SU-DHL-6 (cell line): ENCODE measurements at regions not wholly inside any gene's neighbourhood (a gene's known extent, or its start where the extent isn't known, plus 50 kb on each side); places are given as distances from the start of the nearest gene placed in this dataset.

Experiments used
- H2AFZ ChIP-seq: fragments of 200-600 bp; sonication (generic); 2 replicates; pipeline ENCODE4 v1.6.1; 2014; ENCODE audit warnings: low read depth, mild to moderate bottlenecking, moderate library complexity, mixed read lengths, antibody characterized with exemption, low read length; ENCODE audit not compliant: severe bottlenecking
- H3F3A ChIP-seq: fragments of 200-600 bp; shearing (Covaris generic); 2 replicates; pipeline ENCODE4 v1.6.0; 2016; ENCODE audit warnings: antibody characterized with exemption, mild to moderate bottlenecking; ENCODE audit not compliant: insufficient read depth
- H3K27ac ChIP-seq: fragments of 200-600 bp; sonication (generic); 2 replicates; pipeline ENCODE4 v1.5.1; 2016; ENCODE audit warnings: low read depth, mild to moderate bottlenecking, low read length, moderate library complexity, mixed read lengths
- H3K27me3 ChIP-seq: fragments of 200-600 bp; sonication (generic), shearing (Covaris generic); 2 replicates; pipeline ENCODE4 v1.6.0; 2014; ENCODE audit warnings: mild to moderate bottlenecking, low read length
- H3K36me3 ChIP-seq: fragments of 200-600 bp; sonication (generic); 2 replicates; pipeline ENCODE4 v1.6.1; 2014; ENCODE audit warnings: mild to moderate bottlenecking, low read length, mixed read lengths
- H3K4me2 ChIP-seq: fragments of 300-600, 200-600 bp; shearing (Covaris generic), sonication (generic); 2 replicates; pipeline ENCODE4 v1.6.0; 2014; ENCODE audit warnings: low read length, low read depth, mild to moderate bottlenecking; ENCODE audit not compliant: poor library complexity, severe bottlenecking
- H3K4me3 ChIP-seq: fragments of 200-600 bp; sonication (generic); 2 replicates; pipeline ENCODE4 v1.5.1; 2014; ENCODE audit warnings: antibody characterized with exemption, low read length, mild to moderate bottlenecking, mixed read lengths; ENCODE audit not compliant: insufficient read depth, poor library complexity, severe bottlenecking
- H3K79me2 ChIP-seq: fragments of 200-600 bp; sonication (generic); 2 replicates; pipeline ENCODE4 v1.6.1; 2014; ENCODE audit warnings: mild to moderate bottlenecking, low read length, moderate library complexity; ENCODE audit not compliant: insufficient read depth
- H3K9ac ChIP-seq: fragments of 200-600 bp; sonication (generic); 2 replicates; pipeline ENCODE4 v1.7.0; 2014; ENCODE audit warnings: mild to moderate bottlenecking, low read length
- H3K9me2 ChIP-seq: fragments of 200-600 bp; sonication (generic); replicated peaks from 2 replicates; pipeline ENCODE4 v1.6.1; 2014; ENCODE audit warnings: low read length; ENCODE audit not compliant: insufficient read depth
- H3K9me3 ChIP-seq: fragments of 200-600 bp; sonication (generic); 2 replicates; pipeline ENCODE4 v1.6.1; 2014; ENCODE audit warnings: low read length, mixed read lengths; ENCODE audit not compliant: insufficient read depth
- H4K20me1 ChIP-seq: fragments of 200-600 bp; sonication (generic); 2 replicates; pipeline ENCODE4 v1.6.1; 2014; ENCODE audit warnings: low read depth, mild to moderate bottlenecking, antibody characterized with exemption, low read length, moderate library complexity, mixed read lengths
- CTCF ChIP-seq: fragments of 200-600 bp; sonication (generic); IDR thresholded peaks from one replicate; pipeline ENCODE4 v1.5.1; 2017; ENCODE audit warnings: antibody characterized with exemption, mild to moderate bottlenecking, low read length, moderate library complexity; ENCODE audit not compliant: insufficient read depth, poor library complexity, severe bottlenecking
- EZH2phosphoT487 ChIP-seq: fragments of 200-600 bp; sonication (generic), shearing (Covaris generic); conservative IDR thresholded peaks from 2 replicates; pipeline ENCODE4 v1.6.1; 2018; ENCODE audit warnings: mild to moderate bottlenecking, antibody characterized with exemption, low read length, moderate library complexity, mixed read lengths

DNA sequence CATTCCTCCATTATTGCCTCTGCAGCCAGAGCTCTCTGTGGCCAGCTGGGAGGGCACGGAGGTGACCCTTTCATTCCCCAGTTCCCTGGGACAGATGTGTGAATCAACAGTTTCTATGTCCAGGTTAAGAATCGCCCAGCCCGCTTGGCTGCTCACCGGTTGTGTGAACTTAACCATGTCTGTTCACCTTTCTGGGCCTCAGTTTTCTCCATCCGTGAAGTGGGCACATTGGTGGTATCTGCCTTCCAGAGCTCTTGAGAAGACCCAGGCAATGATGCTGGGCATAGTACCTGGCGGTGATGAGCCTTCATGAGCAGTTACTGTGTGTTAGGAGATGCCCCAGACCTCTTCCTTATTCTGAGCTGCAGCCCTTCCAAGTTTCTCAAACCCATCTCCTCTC, 238.3 kb downstream of the MATN1 start:
- H4K20me1 ChIP-seq, result no peaks in the 10 kb centered on the region
- H3K36me3 ChIP-seq, result no peaks in the 10 kb centered on the region
- H3K27me3 ChIP-seq, result no peaks in the 10 kb centered on the region
- H3K4me3 ChIP-seq, result no peak overlapping the region
- no peaks in the 10 kb centered on the region for H3K9me2 ChIP-seq
- H3F3A ChIP-seq, result no peaks in the 10 kb centered on the region
- peaks cover 11% of the 10 kb centered on the region; the same call in 1 of the 2 replicates for H3K9me3 ChIP-seq
- no peak for TF ChIP-seq CTCF
- no peak for TF ChIP-seq EZH2phosphoT487
- no peak overlapping the region for H3K4me2 ChIP-seq
- H3K79me2 ChIP-seq, result no peaks in the 10 kb centered on the region
- H3K9ac ChIP-seq, result no peak overlapping the region
- no peak overlapping the region for H3K27ac ChIP-seq
- H2AFZ ChIP-seq, result no peak overlapping the region

- Histone ChIP-seq H3K79me2 (no peaks in the 10 kb centered on the region), H3K9ac (no peak overlapping the region), H3K27me3 (no peaks in the 10 kb centered on the region), H3K9me2 (no peaks in the 10 kb centered on the region), H3K4me2 (no peak overlapping the region), H3K36me3 (no peaks in the 10 kb centered on the region), H3K9me3 (peaks cover 11% of the 10 kb centered on the region; the same call in 1 of the 2 replicates), H3K4me3 (no peak overlapping the region), H4K20me1 (no peaks in the 10 kb centered on the region), H3K27ac (no peak overlapping the region), H3F3A (no peaks in the 10 kb centered on the region), H2AFZ (no peak overlapping the region)
- no peak for TF ChIP-seq EZH2phosphoT487
- no peak for TF ChIP-seq CTCF
Measured at GRCh38 chr1:30484668-30485067, 238.7 kb downstream of the MATN1 start.

- H3K4me2 ChIP-seq, result no peak overlapping the region
- H3K9me3 ChIP-seq, result peaks cover 11% of the 10 kb centered on the region; the same call in 1 of the 2 replicates
- H3K79me2 ChIP-seq, result no peaks in the 10 kb centered on the region
- no peak overlapping the region for H3K4me3 ChIP-seq
- H3K36me3 ChIP-seq, result no peaks in the 10 kb centered on the region
- H3K9me2 ChIP-seq, result no peaks in the 10 kb centered on the region
- no peak for TF ChIP-seq CTCF
- TF ChIP-seq EZH2phosphoT487, result no peak
- no peaks in the 10 kb centered on the region for H4K20me1 ChIP-seq
- H3K27ac ChIP-seq, result no peak overlapping the region
- no peak overlapping the region for H2AFZ ChIP-seq
- H3F3A ChIP-seq, result no peaks in the 10 kb centered on the region
- no peak overlapping the region for H3K9ac ChIP-seq
- no peaks in the 10 kb centered on the region for H3K27me3 ChIP-seq
Measured at GRCh38 chr1:30479575-30479974, 243.8 kb downstream of the MATN1 start.
